Epithelial cell of proximal tubule (primary cell): ENCODE measurements at regions not wholly inside any gene's neighbourhood (a gene's known extent, or its start where the extent isn't known, plus 50 kb on each side); places are given as distances from the start of the nearest gene placed in this dataset.
"Not testable (repeated sequence)": the region's sequence is repeated elsewhere in the genome, so short reads cannot be mapped to it uniquely, and the experiment has no call there.

Source experiments
- DNase-seq: peaks from one replicate; pipeline ENCODE4 v3.0.0-alpha.2; 2011; ENCODE audit warnings: low read depth
- H3K4me3 ChIP-seq: 2 replicates; pipeline ENCODE4 v1.5.1; 2011; ENCODE audit warnings: low read depth, mild to moderate bottlenecking, low read length
- CTCF ChIP-seq: conservative IDR thresholded peaks from 2 replicates; pipeline ENCODE4 v1.5.1; 2012; ENCODE audit warnings: low read depth, mild to moderate bottlenecking, low read length

DNA sequence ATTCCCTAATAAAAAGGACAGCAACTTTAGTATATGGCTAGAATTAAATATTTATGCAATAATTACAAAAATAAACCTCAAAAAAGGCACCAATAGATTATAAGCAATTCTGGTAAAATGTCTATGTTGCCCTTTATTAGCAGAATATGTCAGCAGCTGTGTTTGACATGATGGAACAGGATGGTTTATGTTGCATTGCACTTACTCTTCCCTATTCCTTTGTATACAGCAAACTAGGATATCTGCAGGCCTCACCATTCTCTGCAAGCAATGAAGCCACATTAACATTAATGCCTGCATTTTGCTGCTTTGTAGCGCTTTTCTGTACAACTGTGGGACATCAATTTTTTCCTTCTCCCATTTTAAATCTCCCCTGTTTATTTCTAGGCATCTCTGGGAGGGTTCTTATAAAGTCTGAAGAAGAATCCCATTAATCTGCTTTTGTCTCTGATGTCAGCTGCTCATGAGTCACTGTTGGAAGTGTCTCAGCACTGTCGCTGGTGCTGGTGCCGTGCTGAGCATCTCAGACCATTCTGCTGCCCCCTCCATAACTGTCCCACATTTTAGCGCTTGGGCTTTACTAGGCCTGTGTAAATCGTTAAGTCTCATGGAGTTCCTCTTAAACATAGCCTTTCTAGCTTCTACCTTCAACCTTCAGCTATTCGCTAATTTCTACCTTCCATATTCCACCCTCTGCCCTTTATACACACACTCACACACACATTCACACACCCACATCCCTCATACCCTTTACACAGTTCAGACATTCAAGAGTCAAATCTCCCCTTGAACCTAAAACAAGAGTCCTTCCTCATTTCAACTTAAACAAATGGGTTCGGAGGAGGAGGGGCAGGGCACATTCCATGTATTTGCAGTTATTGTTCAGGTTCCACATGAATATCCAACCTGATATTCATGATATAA lies 64.4 kb upstream of the TRHDE start:
- DNase-seq, result no peak
- TF ChIP-seq CTCF, result no peak
- no peak overlapping the region for H3K4me3 ChIP-seq

- TF ChIP-seq CTCF, result no peak
These were observed 63.1 kb upstream of the TRHDE start for GRCh38 chr12:72209086-72209485.

DNA sequence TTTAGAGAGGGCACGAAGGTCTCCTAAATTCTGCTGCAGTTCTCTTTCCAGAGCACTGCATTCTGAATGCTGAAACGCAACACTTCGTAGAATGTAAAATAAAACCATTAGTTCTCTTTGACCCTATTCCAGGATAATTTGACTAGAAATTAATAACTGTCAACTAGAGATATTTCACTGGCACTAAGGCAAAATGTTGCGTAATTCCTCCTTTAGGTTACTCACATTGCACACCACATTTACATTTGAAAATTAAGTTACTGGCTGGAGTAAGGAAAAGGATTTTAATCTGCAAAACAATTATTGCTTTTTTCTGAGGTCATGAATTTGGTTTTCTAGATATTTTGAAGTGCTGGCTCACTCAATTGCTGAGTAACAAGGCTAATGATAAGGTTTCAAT lies 58.0 kb upstream of the TRHDE start:
- DNase-seq, result no peak
- no peak for TF ChIP-seq CTCF
- no peak overlapping the region for H3K4me3 ChIP-seq

More at GRCh38 chr12:72209086-72209485, 63.1 kb upstream of the TRHDE start:
- no peak overlapping the region for H3K4me3 ChIP-seq
- DNase-seq, result no peak

GRCh38 chr12:72215287-72215686 lies 56.9 kb upstream of the TRHDE start:
- not testable (repeated sequence) for H3K4me3 ChIP-seq, DNase-seq

- TF ChIP-seq CTCF, result no peak
- no peak for DNase-seq
These were observed 52.2 kb upstream of the TRHDE start for GRCh38 chr12:72219937-72220336.

More at GRCh38 chr12:72219937-72220336, 52.2 kb upstream of the TRHDE start:
- H3K4me3 ChIP-seq, result no peak overlapping the region
